H1 (cell line): ENCODE measurements at regions not wholly inside any gene's neighbourhood (a gene's known extent, or its start where the extent isn't known, plus 50 kb on each side); places are given as distances from the start of the nearest gene placed in this dataset.

ENCODE experiments used
- CTCF ChIA-PET: fragments of 300-600 bp; sonication (Branson Sonifier 250); formaldehyde crosslinking; loops from one replicate; lab custom pipeline; 2021; ENCODE audit not compliant: partially characterized antibody; lab: Charles Lee
- POLR2A ChIA-PET: fragments of 300-600 bp; sonication (Branson Sonifier 250); formaldehyde crosslinking; loops from one replicate; lab custom pipeline; 2021; ENCODE audit warnings: inconsistent platforms; ENCODE audit not compliant: partially characterized antibody; lab: Charles Lee
- DNase-seq, 2 experiments: peaks; one replicate each; pipeline versions ENCODE4 v3.0.0 to v3.0.0-alpha.2; 2010 to 2022; ENCODE audit warnings: low spot score in 2 of 2, low read depth in 1 of 2, mixed read lengths in 1 of 2
- FAIRE-seq: peaks from 2 replicates; lab custom pipeline; 2011; peaks lifted over from hg19 to GRCh38; lab: Jason Lieb, UNC
- H2AFZ ChIP-seq: 2 replicates; pipeline ENCODE4 v1.8.1; 2012; ENCODE audit warnings: low read length, inconsistent platforms
- H2AK5ac ChIP-seq: 2 replicates; pipeline ENCODE4 v1.6.1; 2013; ENCODE audit warnings: low read depth, low read length
- H2BK120ac ChIP-seq: replicated peaks from 2 replicates; pipeline ENCODE3; 2013; ENCODE audit warnings: low read depth, low read length, inconsistent platforms
- H2BK12ac ChIP-seq: 2 replicates; pipeline ENCODE4 v1.6.1; 2013; ENCODE audit warnings: low read depth, low read length
- H2BK15ac ChIP-seq: 2 replicates; pipeline ENCODE4 v1.6.1; 2013; ENCODE audit warnings: low read length
- H2BK20ac ChIP-seq: 2 replicates; pipeline ENCODE4 v1.6.1; 2013; ENCODE audit warnings: low read length
- H2BK5ac ChIP-seq: 2 replicates; pipeline ENCODE4 v1.6.1; 2013; ENCODE audit warnings: low read depth, low read length
- H3K14ac ChIP-seq: 2 replicates; pipeline ENCODE4 v1.6.1; 2013; ENCODE audit warnings: inconsistent platforms; ENCODE audit not compliant: insufficient read length
- H3K18ac ChIP-seq: 2 replicates; pipeline ENCODE4 v1.6.1; 2013; ENCODE audit warnings: low read length; ENCODE audit errors: extremely low read depth
- H3K23ac ChIP-seq: 2 replicates; pipeline ENCODE4 v1.6.1; 2013; ENCODE audit warnings: inconsistent platforms; ENCODE audit not compliant: insufficient read length
- H3K23me2 ChIP-seq: 2 replicates; pipeline ENCODE4 v1.6.1; 2013; ENCODE audit warnings: low read depth, low read length
- H3K27ac ChIP-seq: 2 replicates; pipeline ENCODE4 v1.6.1; 2011; ENCODE audit warnings: low read depth, low read length, inconsistent platforms
- H3K27me3 ChIP-seq, 4 experiments: replicated peaks in 1 of 4; 1 replicate in 1 of 4; 2 replicates in 3 of 4; pipeline versions ENCODE4 v1.6.1 to v1.8.1; 2011 to 2013; ENCODE audit warnings: low read length in 3 of 4, mild to moderate bottlenecking in 3 of 4, inconsistent platforms in 2 of 4, mixed read lengths in 2 of 4, moderate library complexity in 1 of 4; ENCODE audit not compliant: control insufficient read depth in 3 of 4, insufficient read depth in 3 of 4; ENCODE audit errors: extremely low read depth in 1 of 4
- H3K36me3 ChIP-seq, 4 experiments: 2 replicates each; pipeline versions ENCODE4 v1.6.1 to v1.8.1; 2011 to 2013; ENCODE audit warnings: mild to moderate bottlenecking in 4 of 4, low read length in 3 of 4, moderate library complexity in 2 of 4, control low read depth in 1 of 4, inconsistent platforms in 1 of 4; ENCODE audit not compliant: insufficient read depth in 4 of 4, control insufficient read depth in 2 of 4
- H3K4ac ChIP-seq: replicated peaks from 2 replicates; pipeline ENCODE3; 2013; ENCODE audit warnings: low read length, low read depth, mixed read lengths, inconsistent platforms; ENCODE audit not compliant: insufficient read length
- H3K4me1 ChIP-seq, 4 experiments: replicated peaks in 1 of 4; 1 replicate in 1 of 4; 2 replicates in 3 of 4; pipeline versions ENCODE4 v1.6.1 to v1.8.1; 2011 to 2013; ENCODE audit warnings: low read length in 3 of 4, inconsistent platforms in 2 of 4, mixed read lengths in 1 of 4; ENCODE audit not compliant: insufficient read depth in 4 of 4, control insufficient read depth in 3 of 4
- H3K4me2 ChIP-seq, 2 experiments: 2 replicates each; pipeline versions ENCODE4 v1.6.1 to v1.8.1; 2011 to 2013; ENCODE audit warnings: low read depth in 2 of 2, low read length in 2 of 2, control low read depth in 1 of 2, inconsistent platforms in 1 of 2, mild to moderate bottlenecking in 1 of 2; ENCODE audit not compliant: insufficient read depth in 1 of 2
- H3K4me3 ChIP-seq, 4 experiments: fragments of 200-600, 300-600 bp in 1 of 4; sonication (generic), shearing (Covaris generic), sonication (Bioruptor Twin) in 1 of 4; 2 replicates each; pipeline versions ENCODE4 v1.5.1 to v1.8.1; 2011 to 2016; ENCODE audit warnings: low read length in 4 of 4, low read depth in 3 of 4, control low read depth in 2 of 4, inconsistent platforms in 2 of 4, mild to moderate bottlenecking in 2 of 4, mixed read lengths in 1 of 4, moderate library complexity in 1 of 4; ENCODE audit not compliant: insufficient read depth in 2 of 4; ENCODE audit errors: extremely low read depth in 1 of 4
- H3K56ac ChIP-seq: replicated peaks from 2 replicates; pipeline ENCODE3; 2013; ENCODE audit warnings: low read depth, mild to moderate bottlenecking, mixed read lengths, low read length, inconsistent platforms; ENCODE audit not compliant: insufficient read length
- H3K79me1 ChIP-seq: 2 replicates; pipeline ENCODE4 v1.6.1; 2013; ENCODE audit warnings: low read depth, low read length, control low read depth
- H3K79me2 ChIP-seq, 2 experiments: 2 replicates each; pipeline versions ENCODE4 v1.6.1 to v1.8.1; 2012 to 2013; ENCODE audit warnings: low read length in 2 of 2, mild to moderate bottlenecking in 2 of 2, inconsistent platforms in 1 of 2; ENCODE audit not compliant: insufficient read depth in 2 of 2, control insufficient read depth in 1 of 2
- H3K9ac ChIP-seq, 4 experiments: replicated peaks in 1 of 4; 1 replicate in 1 of 4; 2 replicates in 3 of 4; pipeline versions ENCODE4 v1.6.1 to v1.8.1; 2011 to 2013; ENCODE audit warnings: low read depth in 3 of 4, low read length in 3 of 4, control low read depth in 2 of 4, mild to moderate bottlenecking in 2 of 4, moderate library complexity in 2 of 4, inconsistent platforms in 1 of 4; ENCODE audit errors: extremely low read depth in 1 of 4
- H3K9me3 ChIP-seq, 2 experiments: 2 replicates each; pipeline versions ENCODE4 v1.6.1 to v1.8.1; 2012 to 2013; ENCODE audit warnings: mild to moderate bottlenecking in 2 of 2, moderate library complexity in 2 of 2, control low read depth in 1 of 2, inconsistent platforms in 1 of 2, low read depth in 1 of 2, low read length in 1 of 2, mixed read lengths in 1 of 2; ENCODE audit not compliant: insufficient read depth in 2 of 2
- H4K20me1 ChIP-seq, 2 experiments: replicated peaks in 1 of 2; 2 replicates each; pipeline versions ENCODE3 to v1.8.1; 2011 to 2013; ENCODE audit warnings: inconsistent platforms in 2 of 2, low read length in 2 of 2, mild to moderate bottlenecking in 1 of 2; ENCODE audit not compliant: insufficient read depth in 2 of 2, control insufficient read depth in 1 of 2
- H4K5ac ChIP-seq: 2 replicates; pipeline ENCODE4 v1.6.1; 2013; ENCODE audit warnings: low read length, low read depth, mixed read lengths, inconsistent platforms; ENCODE audit not compliant: insufficient read length
- H4K8ac ChIP-seq: 2 replicates; pipeline ENCODE4 v1.8.0; 2013; ENCODE audit warnings: mild to moderate bottlenecking, moderate library complexity, low read length, inconsistent platforms; ENCODE audit not compliant: insufficient read depth; ENCODE audit errors: extremely low read depth
- H4K91ac ChIP-seq: replicated peaks from 2 replicates; pipeline ENCODE3; 2013; ENCODE audit warnings: low read length, mixed read lengths, inconsistent platforms; ENCODE audit not compliant: insufficient read length
- PHF8 ChIP-seq: fragments of 200-600 bp; sonication (generic); conservative IDR thresholded peaks from 2 replicates; pipeline ENCODE4 v1.7.1; 2012; ENCODE audit warnings: low read depth, mild to moderate bottlenecking, inconsistent platforms, low read length, moderate library complexity
- POLR2A ChIP-seq, 2 experiments: IDR thresholded peaks; 1 replicate in 1 of 2; 2 replicates in 1 of 2; pipeline ENCODE4 v1.6.1; 2011; ENCODE audit warnings: low read depth in 2 of 2, low read length in 2 of 2, mild to moderate bottlenecking in 2 of 2; ENCODE audit errors: control extremely low read depth in 1 of 2
- SUZ12 ChIP-seq: fragments of 200-600 bp; sonication (generic); IDR thresholded peaks from 2 replicates; pipeline ENCODE4 v1.6.1; 2012; ENCODE audit warnings: mild to moderate bottlenecking, inconsistent platforms, low read length, moderate library complexity, mixed read lengths
- WGBS, 2 experiments: shearing (Covaris generic) in 1 of 2; methylation state at CpG; one replicate each; pipeline versions ENCODE4 v1.1.6 to v1.1.7; 2013 to 2015; ENCODE audit warnings: low lambda C conversion rate in 2 of 2, mixed read lengths in 2 of 2, inconsistent platforms in 1 of 2, low coverage in 1 of 2, missing lambda C conversion rate in 1 of 2; ENCODE audit not compliant: insufficient replicate concordance in 2 of 2, insufficient coverage in 1 of 2, insufficient read length in 1 of 2; ENCODE audit errors: extremely low coverage in 1 of 2, missing lambda C conversion rate in 1 of 2; 5-methylcytosine and 5-hydroxymethylcytosine counted together

DNA sequence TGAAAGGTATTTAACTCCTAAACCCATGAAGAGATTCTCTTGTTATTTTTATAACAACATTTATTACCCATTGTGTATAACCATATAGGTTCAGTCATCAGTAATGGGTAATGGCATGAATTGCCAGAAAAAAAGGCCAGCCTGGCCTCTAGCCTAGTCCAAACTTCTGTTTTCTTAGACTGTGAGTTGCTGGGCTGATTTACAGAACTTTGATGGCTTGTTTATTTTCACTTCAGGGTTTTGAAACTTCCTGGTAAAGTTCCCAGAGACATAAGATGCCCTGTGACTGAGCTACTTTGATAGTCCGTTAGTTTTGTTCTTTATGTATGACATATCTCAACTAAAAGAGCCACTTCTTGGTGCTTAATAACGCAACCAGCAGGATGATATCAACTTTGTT is 164.8 kb downstream of the METTL4 start:
- Histone ChIP-seq H3K18ac (no peak overlapping the region), H2AFZ (no peak overlapping the region), H2BK12ac (no peak overlapping the region), H4K8ac (no peak overlapping the region), H3K36me3 (no peaks in the 10 kb centered on the region), H2BK5ac (no peak overlapping the region), H2BK120ac (no peak overlapping the region), H3K4ac (no peak overlapping the region), H3K4me2 (no peak overlapping the region), H3K4me3 (no peak overlapping the region), H3K27ac (no peak overlapping the region), H3K27me3 (no peaks in the 10 kb centered on the region), H3K56ac (no peak overlapping the region), H3K79me1 (no peaks in the 10 kb centered on the region), H4K5ac (no peak overlapping the region), H3K23ac (no peak overlapping the region), H3K4me1 (no peaks in the 10 kb centered on the region; a peak in 1 of 7 replicates), H4K20me1 (no peaks in the 10 kb centered on the region), H3K23me2 (no peaks in the 10 kb centered on the region), H4K91ac (no peak overlapping the region), H3K9ac (no peak overlapping the region), H2BK15ac (no peak overlapping the region), H3K14ac (no peak overlapping the region), H3K79me2 (no peaks in the 10 kb centered on the region), H2AK5ac (no peak overlapping the region), H2BK20ac (no peak overlapping the region), H3K9me3 (no peaks in the 10 kb centered on the region)
- FAIRE-seq: no peak
- POLR2A ChIA-PET: no interaction called here
- CTCF ChIA-PET: no interaction called here
- DNase-seq: no peak
- WGBS, 2 experiments: 100% methylated on average over 2 of the region's 2 CpGs; no CpG with 5 or more reads in 1 of the 2 experiments
- TF ChIP-seq PHF8: no peak
- no peak for TF ChIP-seq SUZ12
- no peak for TF ChIP-seq POLR2A (IDR thresholded peaks at IDR 0.05; ENCODE audit: control extremely low read depth in 1 of 2, low read depth in 2 of 2, low read length in 2 of 2)
